HG02759 (cell line): ENCODE measurements at regions not wholly inside any gene's neighbourhood (a gene's known extent, or its start where the extent isn't known, plus 50 kb on each side); places are given as distances from the start of the nearest gene placed in this dataset.
"Not testable (repeated sequence)": the region's sequence is repeated elsewhere in the genome, so short reads cannot be mapped to it uniquely, and the experiment has no call there.

Source experiments
- ATAC-seq: cut with Tn5 transposase; IDR thresholded peaks from one replicate; pipeline ENCODE4 v1.9.1; 2021; ENCODE audit warnings: mild to moderate bottlenecking, moderate library complexity; ENCODE audit not compliant: unreplicated experiment

GRCh38 chr3:170711786-170712185 lies 125.9 kb upstream of the SLC7A14 start:
- no peak for ATAC-seq

GRCh38 chr3:170709046-170709445 lies 123.2 kb upstream of the SLC7A14 start:
- ATAC-seq, result no peak

GRCh38 chr3:170707899-170708298 lies 122.0 kb upstream of the SLC7A14 start:
- ATAC-seq, result no peak

DNA sequence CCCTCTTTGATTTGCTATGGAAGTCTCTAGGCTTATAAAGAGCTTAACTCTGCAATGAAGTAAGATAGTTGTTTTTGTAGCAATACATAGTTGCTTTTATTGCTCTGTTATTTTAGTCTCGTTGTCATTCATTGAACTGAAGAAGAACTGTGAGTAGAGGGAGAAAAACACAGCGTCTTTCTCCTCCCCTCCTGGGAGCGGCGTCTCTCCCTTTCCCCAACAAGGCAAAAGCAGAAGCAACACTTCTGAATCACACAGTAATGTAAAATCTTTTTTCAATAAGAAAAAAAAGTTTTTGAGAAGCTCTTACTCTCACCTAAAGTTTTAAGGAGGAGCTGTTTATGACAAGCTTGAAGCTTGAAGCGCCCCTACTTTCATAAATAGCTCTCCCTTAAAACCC lies 119.3 kb upstream of the SLC7A14 start:
- no peak for ATAC-seq

- ATAC-seq, result no peak
Observed at GRCh38 chr3:170703121-170703588, 117.3 kb upstream of the SLC7A14 start.

DNA sequence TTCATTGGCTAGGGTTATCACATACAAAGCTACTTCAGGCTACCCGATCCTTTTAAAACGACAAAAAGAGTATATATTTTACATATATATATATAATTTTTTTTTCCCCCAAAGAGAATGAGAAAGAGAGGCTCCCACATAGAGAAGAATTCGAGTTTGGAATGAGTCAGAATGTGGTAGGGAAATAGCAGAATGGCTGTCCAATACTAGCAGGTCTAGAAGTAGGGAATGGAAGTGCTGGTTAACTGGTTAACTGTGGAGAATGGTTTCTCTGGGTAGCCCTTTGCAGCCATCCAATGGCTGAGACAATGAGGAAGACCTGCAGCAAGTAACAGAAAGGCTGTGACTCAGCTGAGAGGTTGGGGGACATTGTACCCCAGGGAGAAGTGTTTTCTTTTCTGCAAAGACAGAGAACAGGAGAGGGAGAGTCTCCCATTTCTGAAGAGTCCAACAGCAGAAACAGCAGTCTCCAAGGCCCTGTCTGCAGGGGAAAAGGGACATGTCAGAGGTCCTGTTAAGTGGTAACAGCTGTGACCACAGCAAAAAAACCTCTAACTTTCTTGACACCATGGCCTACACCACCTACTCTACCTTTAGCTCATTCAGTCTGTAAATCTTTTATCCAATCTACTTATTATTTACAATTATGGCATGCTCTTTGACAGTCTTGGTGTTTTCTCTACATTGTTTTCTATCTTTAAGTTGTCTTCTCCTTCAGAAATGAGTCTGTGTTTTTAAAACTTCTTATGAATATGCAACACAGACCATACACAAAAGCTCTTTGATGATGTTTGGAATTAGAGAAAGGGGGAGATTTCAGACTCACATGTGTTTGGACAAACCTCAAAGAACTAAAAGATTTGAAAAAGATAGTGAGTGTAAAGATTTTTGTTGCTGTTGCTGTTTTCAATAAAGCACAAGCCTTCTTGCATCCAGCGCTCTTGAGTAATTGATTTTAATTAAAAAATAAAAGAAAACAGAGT lies 116.1 kb upstream of the SLC7A14 start:
- peak; percentile 73 for ATAC-seq

DNA sequence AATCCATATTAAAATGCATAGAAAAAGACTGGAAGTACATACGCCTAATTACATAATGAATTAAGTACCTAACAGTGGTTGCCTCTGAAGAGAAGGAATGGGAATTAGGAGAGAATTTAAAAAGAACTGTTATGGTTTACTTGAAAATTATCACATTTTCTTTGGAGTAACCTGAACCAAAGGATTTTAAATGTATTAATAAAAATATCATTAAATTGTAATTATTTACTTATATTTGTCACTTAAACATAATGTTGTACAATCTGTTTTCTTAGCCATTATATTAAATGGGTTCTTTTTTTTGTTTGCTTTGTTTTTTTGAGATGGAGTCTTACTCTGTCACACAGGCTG lies 114.2 kb upstream of the SLC7A14 start:
- no peak for ATAC-seq

DNA sequence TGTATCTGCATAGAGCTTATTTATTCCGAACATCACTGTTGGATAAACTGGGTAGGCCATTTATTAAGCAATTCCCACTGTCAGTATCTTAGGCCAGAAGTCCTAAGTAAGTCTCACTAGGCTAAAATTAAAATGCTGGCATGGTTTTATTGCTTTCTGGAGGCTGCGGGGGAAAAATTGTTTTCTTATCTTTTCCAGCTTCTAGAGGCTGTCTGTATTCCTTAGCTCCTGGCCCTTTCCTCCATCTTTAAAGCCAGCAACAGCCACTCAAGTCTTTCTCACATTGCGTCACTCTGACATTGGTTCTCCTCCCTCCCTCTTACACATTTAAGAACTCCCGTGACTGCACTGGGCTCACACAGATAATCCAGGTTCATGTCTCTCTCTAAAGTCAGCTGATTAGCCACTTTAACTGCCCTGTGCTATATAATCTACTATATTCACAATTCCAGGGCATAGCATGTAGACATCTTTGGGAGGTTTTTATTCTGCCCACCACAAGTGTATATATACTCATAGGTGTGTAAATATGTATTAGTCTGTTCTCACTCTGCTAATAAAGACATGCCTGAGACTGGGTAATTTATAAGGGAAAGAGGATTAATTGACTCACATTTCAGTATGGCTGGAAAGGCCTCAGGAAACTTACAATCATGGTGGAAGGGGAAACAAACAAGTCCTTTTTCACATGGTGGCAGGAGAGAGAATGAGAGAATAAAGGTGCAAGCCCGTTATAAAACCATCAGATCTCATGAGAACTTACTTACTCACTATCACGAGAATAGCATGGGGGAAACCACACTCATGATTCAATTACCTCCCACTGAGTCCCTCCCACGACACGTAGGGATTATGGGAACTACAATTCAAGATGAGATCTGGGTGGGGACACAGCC lies 113.5 kb upstream of the SLC7A14 start:
- ATAC-seq, result no peak

GRCh38 chr3:170697908-170698307 lies 112.0 kb upstream of the SLC7A14 start:
- no peak for ATAC-seq

DNA sequence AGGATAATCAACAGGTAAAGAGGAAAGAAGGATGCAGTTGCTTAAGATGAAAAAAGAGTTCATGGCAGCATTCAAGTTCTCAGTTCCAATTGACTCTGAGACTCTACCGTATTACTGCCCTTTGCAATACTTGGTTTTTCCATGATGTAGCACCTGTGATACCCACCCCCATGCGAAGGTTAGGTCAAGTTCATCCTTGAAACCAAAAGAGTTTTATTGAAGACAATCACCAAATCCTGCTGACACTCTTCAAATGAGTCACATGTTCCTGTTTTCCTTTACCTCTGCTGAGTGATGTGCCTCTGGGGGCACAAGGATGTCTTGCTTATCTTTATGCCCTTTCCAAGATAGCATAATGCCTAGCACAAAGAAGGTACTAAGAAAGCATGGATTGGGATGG lies 111.3 kb upstream of the SLC7A14 start:
- ATAC-seq, result no peak

- no peak for ATAC-seq
Observed at GRCh38 chr3:170695486-170696064, 109.7 kb upstream of the SLC7A14 start.

DNA sequence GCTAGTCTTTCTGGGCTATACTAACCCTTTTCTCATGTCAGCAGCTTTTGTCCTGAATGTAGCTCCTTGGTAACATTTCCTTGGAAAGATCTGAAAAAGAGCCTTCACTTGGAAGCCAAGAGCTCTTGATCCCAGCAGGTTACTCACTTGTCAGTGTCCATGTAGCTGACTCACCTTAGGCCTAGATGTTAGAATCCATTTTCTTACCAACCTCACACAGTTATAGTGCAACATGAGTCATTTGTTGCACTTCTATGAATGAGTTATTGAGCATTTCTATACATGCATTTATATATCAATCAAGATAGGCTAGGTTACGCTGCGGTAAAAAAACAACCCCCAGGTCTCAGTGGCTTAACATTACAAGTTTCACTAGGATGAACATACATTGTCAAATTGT lies 106.8 kb upstream of the SLC7A14 start:
- ATAC-seq, result no peak

- no peak for ATAC-seq
Observed at GRCh38 chr3:170690661-170690981, 104.7 kb upstream of the SLC7A14 start.

DNA sequence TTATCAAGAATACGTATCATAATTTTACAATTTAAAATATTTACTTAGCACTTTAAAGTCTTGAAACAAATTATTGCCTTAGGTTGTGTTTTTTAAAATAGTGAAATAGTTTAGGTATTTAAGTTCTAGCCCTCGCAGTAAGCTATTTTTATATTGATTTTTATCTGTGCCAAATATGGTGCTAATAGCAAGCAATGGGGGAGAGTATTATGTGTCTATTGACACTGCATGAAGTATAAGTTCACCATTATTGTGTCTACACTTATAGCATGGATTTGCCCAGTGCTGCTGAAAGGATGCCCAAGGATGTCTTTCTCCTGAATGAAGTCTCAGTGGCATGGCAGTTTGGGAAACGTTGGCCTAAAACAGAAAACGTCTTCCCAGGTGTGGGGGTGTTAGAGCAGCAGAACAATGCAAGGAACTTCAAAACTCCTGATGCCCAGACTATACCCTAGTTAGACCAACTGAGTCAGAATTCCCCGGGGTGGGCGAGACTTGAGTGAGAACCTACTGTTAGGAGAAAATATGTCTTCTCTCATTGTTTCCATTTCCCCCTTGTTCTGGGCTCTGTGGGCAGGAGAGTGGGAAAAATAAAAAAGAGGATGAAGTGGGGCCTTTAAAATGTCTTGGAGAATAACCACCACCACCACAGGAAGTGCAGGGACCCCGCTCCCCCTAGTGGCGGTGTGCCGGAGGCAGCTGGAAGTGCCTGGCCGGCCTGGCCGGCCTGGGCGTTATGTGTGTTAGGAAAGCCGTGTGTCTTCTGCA lies 104.2 kb upstream of the SLC7A14 start:
- ATAC-seq, result no peak

DNA sequence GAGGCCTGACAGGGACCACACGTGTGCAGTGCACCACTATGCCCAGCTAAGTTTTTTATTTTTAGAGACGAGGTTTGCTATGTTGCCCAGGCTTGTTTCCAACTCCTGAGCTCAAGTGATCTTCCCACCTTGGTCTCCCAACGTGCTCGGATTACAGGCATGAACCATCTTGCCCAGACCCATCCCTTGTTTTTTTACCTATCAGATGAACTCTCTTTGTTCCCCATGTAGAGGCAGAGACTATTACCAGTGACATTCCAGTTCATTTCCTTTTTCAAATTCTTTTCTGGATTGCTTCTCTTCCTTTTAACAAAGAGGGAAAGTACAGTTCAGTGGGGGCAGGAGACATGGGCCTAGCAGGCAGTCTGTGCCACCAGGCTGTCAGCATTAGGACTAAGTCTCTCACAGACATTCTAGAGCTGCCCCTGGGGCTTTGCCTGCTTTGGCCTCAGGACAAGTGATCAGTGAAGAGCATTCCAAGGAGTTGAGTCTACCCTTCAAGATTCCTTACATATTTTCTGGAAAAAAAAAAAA lies 103.5 kb upstream of the SLC7A14 start:
- ATAC-seq, result no peak

DNA sequence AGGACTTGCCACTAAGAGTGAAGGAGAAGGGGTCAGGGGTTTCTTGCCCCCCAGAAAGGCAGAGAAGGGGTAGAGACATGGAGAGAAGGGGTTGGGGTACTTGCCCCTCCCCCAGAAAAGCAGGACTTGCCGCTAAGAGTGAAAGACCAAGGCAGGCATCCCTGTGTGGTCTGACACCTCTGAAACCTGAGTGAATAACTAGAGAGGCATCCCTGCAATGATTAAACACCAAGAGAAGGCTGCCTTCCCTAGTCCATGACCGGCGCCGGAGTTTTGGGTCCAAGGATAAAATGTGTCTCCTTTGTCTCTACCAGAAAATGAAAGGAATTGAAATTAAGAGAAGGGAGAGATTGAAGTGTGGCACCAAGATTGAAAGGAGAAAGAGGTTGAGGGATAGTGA lies 102.3 kb upstream of the SLC7A14 start:
- ATAC-seq, result not testable (repeated sequence)

GRCh38 chr3:170680593-170680992 lies 94.7 kb upstream of the SLC7A14 start:
- ATAC-seq, result no peak

DNA sequence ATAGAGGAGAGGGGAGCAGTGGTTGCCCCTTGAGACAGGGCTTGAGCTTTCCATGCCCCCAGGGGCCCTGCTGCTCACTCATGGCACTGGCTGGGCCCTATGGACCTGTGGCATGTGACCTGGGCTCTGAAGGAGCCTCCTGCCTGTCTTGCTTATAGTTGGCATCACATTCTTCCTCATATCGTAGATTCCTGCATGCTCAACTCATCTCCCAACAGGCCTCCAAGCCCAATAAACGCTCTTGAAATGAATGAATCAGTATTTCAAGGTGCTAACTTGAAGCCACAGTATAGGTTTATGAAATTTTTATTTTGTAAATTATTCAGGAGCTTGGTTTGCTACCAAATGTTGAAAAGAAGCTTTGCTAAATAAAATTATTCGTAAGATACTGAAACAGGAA lies 93.3 kb upstream of the SLC7A14 start:
- no peak for ATAC-seq

GRCh38 chr3:170670504-170670903 lies 84.6 kb upstream of the SLC7A14 start:
- ATAC-seq, result no peak

DNA sequence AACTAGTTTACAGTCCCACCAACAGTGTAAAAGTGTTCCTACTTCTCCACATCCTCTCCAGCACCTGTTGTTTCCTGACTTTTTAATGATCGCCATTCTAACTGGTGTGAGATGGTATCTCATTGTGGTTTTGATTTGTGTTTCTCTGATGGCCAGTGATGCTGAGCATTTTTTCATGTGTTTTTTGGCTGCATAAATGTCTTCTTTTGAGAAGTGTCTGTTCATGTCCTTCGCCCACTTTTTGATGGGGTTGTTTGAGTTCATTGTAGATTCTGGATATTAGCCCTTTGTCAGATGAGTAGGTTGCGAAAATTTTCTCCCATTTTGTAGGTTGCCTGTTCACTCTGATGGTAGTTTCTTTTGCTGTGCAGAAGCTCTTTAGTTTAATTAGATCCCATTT lies 77.1 kb upstream of the SLC7A14 start:
- ATAC-seq, result not testable (repeated sequence)
